NB4 (cell line): ENCODE measurements at regions not wholly inside any gene's neighbourhood (a gene's known extent, or its start where the extent isn't known, plus 50 kb on each side); places are given as distances from the start of the nearest gene placed in this dataset.

Experiments
- DNase-seq: peaks from one replicate; pipeline ENCODE4 v3.0.0; 2010; ENCODE audit warnings: low read depth
- H3K4me3 ChIP-seq: one replicate; pipeline ENCODE4 v1.5.1; 2011; ENCODE audit warnings: mild to moderate bottlenecking, low read depth, low read length, moderate library complexity
- MYC ChIP-seq: IDR thresholded peaks from 2 replicates; pipeline ENCODE4 v1.6.1; 2011; ENCODE audit warnings: low read depth, low read length
- POLR2A ChIP-seq: IDR thresholded peaks from 2 replicates; pipeline ENCODE4 v1.6.1; 2011; ENCODE audit warnings: mild to moderate bottlenecking; ENCODE audit not compliant: insufficient read length; ENCODE audit errors: extremely low read depth
- TF ChIP-seq, protein P1 (sequence below): IDR thresholded peaks from 2 replicates; pipeline ENCODE4 v1.6.1; 2011; ENCODE audit warnings: low read depth, low read length
- TF ChIP-seq, protein P2 (sequence below): IDR thresholded peaks from one replicate; pipeline ENCODE4 v1.5.1; 2012; ENCODE audit warnings: low read depth, low read length

DNA sequence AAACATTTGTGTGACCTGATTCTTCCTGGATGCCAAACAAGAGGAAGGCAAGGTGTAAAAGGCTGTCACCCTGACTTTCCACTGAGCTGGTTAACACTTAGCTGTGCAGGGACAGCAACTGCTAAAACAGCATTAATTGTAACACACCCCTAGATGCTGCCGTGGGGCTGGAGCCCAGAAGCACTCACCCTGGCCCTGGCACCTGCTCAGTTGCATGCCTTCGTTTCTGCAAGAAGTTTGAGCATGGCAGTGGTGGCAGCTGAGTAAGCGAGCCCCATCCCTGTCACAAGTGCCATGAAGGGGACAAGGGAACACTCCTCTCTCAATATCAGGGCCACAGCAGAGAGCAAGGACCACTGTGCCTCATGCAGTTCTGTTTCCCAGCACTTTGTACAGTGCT, 330.2 kb downstream of the TMEM114 start:
- H3K4me3 ChIP-seq = no peak overlapping the region
- no peak for DNase-seq
- TF ChIP-seq POLR2A (no peak), MYC (no peak)
- TF ChIP-seq, protein P1, sequence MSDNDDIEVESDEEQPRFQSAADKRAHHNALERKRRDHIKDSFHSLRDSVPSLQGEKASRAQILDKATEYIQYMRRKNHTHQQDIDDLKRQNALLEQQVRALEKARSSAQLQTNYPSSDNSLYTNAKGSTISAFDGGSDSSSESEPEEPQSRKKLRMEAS = no peak
- TF ChIP-seq, protein P2, sequence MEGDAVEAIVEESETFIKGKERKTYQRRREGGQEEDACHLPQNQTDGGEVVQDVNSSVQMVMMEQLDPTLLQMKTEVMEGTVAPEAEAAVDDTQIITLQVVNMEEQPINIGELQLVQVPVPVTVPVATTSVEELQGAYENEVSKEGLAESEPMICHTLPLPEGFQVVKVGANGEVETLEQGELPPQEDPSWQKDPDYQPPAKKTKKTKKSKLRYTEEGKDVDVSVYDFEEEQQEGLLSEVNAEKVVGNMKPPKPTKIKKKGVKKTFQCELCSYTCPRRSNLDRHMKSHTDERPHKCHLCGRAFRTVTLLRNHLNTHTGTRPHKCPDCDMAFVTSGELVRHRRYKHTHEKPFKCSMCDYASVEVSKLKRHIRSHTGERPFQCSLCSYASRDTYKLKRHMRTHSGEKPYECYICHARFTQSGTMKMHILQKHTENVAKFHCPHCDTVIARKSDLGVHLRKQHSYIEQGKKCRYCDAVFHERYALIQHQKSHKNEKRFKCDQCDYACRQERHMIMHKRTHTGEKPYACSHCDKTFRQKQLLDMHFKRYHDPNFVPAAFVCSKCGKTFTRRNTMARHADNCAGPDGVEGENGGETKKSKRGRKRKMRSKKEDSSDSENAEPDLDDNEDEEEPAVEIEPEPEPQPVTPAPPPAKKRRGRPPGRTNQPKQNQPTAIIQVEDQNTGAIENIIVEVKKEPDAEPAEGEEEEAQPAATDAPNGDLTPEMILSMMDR = no peak

DNA sequence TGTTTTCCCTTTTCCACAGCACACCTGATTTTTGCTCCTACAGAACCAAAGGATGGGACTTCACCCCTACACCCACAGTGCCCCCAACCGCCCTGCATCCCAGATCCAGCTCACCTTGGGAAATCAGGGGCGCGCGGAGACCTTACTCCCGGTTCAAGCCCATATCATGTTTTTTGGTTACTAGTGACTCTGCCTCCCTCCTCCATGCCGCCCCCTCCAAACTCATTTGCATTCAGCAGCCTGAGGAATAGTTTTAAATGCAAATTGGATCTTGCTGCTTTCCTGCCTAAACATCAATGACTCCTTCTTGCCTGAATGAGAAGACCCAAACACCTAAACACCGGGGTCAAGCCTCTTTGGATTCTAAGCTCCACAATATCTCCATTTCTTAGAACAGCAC, 331.8 kb downstream of the TMEM114 start:
- no peak for TF ChIP-seq MYC
- no peak for TF ChIP-seq POLR2A
- TF ChIP-seq, protein P2 = no peak
- TF ChIP-seq, protein P1 = no peak
- H3K4me3 ChIP-seq = no peak overlapping the region
- DNase-seq = no peak

DNA sequence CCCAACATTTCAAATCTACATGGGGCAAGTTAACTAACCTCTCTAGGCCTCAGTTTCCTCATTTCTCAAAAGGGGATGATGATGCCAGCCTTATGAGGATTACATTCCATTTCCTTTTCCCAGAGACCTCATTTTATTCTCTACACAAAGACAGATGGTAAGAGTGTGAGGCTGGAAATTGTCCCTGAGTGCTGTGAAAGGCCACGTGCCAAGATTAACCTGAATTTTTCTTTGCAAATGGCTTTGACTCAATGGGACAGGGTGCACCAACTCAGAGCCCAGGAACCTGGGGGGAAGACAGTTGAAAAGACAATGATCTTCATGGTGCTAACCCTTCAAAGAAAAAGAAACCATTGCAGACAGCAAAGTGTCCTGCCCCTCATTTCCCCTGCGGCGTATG, 332.8 kb downstream of the TMEM114 start:
- TF ChIP-seq, protein P1 = no peak
- TF ChIP-seq, protein P2 = no peak
- TF ChIP-seq POLR2A (no peak), MYC (no peak)
- DNase-seq = no peak
- no peak overlapping the region for H3K4me3 ChIP-seq

DNA sequence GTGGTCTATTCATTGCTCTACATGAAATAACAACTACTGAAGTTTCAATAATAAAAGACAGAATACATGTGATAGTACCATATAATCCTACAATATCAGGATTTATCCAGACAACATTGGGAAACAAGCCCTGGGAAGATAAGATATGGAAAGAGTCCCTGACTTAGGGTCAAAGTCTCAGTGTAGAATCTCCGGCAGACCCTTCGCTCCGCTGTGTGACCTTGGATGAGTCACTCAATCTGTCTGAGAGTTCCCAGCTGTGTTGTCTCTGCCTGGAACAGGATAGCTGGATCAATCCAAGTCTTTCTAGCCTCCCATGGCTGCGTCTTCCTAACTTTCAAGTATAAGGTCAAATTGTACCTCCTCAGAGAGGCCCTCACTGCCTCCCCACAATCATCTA, 335.9 kb downstream of the TMEM114 start:
- no peak overlapping the region for H3K4me3 ChIP-seq
- TF ChIP-seq POLR2A (no peak), MYC (no peak)
- TF ChIP-seq, protein P2 = no peak
- TF ChIP-seq, protein P1 = no peak
- no peak for DNase-seq

DNA sequence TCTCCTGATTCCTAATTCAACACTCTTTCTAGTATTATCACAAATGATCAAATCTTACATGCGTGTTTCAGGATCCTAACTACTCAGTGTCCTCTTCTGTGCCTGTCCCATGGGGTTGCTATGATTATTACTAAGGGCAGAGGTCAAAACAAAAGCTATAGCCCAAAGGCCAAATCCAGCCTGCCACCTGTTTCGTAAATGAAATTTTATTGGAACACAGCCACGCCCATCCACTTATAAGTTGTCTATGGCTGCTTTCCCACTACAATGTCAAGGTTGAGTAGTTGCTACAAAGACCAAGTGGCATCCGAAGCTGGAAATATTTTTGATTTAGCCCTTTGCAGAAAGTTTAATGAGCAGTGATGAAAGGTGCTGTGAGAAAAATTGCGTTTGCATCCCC, 336.6 kb downstream of the TMEM114 start:
- no peak for TF ChIP-seq MYC
- TF ChIP-seq POLR2A = no peak
- TF ChIP-seq, protein P1 = no peak
- TF ChIP-seq, protein P2 = no peak
- no peak for DNase-seq
- H3K4me3 ChIP-seq = no peak overlapping the region

DNA sequence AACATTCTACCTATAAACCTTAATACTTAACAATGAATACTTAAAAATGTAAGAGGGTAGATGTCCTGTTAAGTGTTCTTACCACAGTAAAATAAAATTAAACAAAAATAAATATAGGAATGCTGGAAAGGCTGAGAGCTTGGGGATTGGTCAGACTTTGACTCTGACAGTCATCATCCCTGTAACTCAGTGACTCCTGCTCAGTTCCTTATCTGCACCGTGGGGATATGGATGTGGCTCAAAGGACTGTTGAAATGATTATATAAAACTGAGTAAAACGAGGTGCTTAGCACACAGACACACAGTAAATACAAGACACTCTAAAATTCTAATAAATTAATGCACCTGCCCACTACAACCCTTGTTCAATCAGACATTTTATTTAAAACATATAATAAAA, 338.6 kb downstream of the TMEM114 start:
- H3K4me3 ChIP-seq = no peak overlapping the region
- no peak for TF ChIP-seq MYC
- TF ChIP-seq, protein P1 = no peak
- no peak for TF ChIP-seq POLR2A
- TF ChIP-seq, protein P2 = no peak
- DNase-seq = no peak
